Pons (tissue), 1 donor: ENCODE measurements at regions not wholly inside any gene's neighbourhood (a gene's known extent, or its start where the extent isn't known, plus 50 kb on each side); places are given as distances from the start of the nearest gene placed in this dataset.
"Not testable (repeated sequence)": the region's sequence is repeated elsewhere in the genome, so short reads cannot be mapped to it uniquely, and the experiment has no call there.

Experiments used
- DNase-seq: peaks from one replicate; pipeline ENCODE4 v3.0.0-alpha.2; 2016; ENCODE audit warnings: low spot score

DNA sequence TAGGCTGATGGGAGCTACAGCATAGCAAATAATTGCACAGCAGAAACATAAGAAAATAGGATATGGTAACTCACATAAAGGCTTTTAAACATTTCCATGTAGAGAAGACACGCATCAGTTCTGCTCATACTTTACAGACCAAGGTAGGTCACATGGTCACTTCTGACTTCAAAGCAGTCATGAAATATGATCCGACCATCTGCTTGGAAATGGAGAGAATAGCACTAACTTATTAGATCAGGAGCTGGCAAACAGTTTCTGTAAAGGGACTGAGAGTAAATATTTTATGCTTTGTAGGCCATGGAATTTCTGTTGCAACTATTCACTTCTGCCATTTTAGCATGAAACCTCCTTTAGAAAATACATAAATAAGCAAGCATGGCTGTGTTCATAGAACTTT, 936.6 kb upstream of the FANCL start:
- DNase-seq = no peak

DNA sequence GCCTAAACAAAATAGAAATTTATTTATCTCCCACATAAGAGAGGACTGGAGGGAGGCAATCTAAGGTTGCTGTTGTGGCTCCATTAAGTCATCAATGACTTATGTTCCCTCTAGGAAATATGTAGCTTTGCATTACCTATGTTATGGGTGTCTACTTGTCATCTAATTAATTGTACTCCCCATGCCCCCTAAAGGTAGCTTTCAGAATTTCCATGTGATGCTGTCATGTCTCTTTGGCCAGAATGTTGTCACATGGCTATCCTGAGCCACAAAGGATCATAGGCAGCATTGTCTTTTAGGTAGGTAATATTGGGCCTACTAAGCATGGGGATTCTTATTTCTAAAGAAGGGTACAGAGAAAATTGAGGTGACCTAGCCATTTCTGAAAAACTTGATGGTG, 935.6 kb upstream of the FANCL start:
- no peak for DNase-seq

DNA sequence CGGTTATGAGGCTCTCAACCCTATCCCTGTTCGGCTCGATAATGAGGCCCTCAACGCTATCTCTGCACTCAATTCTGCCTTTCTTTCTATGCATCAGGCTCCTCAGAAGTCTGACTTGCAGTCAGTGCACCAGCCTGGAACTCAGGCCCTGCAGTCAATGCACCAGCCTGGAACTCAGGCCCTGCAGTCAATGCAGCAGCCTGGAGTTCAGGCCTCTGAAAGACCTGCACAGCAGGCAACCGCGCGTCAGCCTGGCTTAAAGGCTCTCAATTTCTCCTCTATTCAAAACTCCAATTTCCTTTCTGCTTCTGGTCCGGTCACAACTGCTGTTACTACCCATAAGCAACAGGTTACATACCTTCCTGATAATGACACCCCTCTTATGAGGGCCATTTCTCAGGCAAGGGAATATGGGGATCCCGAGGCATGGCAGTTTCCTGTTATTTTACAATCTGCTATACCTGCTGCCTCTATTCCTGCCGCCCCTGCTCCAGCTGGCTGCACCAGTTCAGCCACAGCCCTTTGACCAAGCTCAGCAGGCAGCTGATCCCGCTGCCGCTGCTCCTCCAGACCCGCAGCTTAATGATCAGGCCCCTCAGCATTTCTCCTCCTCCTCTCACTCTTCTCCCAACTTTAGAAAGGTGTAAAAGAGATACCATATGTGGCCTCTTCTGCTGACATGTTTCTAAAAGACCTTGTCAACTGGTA, 933.6 kb upstream of the FANCL start:
- DNase-seq = no peak

DNA sequence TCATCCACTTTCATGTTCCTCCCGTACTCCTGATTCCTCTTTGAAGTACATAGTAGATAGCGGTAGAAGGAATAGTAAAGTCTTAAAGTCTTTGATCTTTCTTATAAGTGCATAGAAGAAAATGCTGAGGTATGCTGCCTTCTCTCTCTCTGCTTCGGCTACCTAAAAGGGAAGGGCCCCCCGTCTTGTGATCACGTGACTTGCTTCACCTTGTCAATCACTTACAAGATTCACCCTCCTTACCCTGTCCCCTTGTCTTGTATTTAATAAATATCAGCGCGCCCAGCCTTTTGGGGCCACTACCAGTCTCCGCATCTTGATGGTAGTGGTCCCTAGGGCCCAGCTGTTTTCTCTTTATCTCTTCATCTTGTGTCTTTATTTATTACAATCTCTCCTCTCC, 932.2 kb upstream of the FANCL start:
- no peak for DNase-seq

DNA sequence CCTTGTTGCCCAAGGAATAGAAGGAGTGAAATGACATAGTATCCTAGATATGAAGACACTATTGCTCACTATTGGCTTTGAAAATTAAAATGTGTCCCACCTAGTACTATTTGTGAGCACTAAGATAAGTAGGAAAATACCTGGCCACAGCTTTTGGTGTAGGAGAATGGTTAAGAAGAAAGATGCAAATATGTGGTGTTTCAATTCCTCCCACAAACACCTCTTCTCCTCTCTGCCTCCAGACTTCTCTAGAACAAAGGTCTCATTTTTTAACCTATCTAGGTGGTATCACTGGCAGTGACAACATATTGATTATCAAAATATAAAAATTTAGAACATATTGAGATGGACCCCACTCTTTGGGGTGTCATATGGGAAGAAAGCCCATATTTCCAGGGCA, 929.9 kb upstream of the FANCL start:
- DNase-seq = no peak

DNA sequence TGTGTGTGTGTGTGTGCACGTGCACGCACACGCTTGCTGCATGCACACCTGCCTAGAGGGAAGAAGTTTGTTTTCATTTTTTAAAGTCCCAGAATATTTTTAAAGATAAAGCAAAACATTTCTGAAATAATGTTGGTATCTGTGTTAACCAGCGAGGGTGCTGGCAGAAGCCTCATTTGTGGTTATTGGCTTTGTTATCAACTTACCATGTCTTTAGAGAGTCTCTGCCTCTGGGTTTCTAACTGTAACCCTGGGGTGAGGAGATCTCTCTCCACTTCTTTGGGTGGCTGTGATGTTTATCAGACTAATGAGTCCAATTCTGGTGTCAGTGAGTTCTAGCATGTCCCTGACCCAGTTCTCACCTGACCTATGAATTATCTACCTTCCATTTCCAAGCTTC, 927.6 kb upstream of the FANCL start:
- DNase-seq = no peak

DNA sequence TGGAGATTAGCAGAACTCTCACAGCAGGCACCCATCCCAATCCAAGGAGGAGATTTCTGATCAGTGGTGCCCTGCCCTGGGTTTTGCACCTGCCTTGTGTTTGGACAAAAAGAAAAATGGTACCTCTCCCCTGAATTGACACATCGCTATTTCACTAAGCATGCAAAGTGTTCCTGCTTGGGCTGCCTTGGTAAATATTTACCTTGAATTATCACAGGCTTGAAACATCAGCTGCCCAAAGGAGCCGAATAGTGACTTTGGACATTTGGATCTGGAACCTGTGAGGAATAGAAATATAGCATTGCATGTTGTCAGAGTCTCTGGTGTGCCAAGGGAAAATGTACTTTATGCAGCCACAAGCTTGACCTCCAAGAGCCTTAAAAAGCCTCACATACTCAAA, 926.4 kb upstream of the FANCL start:
- no peak for DNase-seq

DNA sequence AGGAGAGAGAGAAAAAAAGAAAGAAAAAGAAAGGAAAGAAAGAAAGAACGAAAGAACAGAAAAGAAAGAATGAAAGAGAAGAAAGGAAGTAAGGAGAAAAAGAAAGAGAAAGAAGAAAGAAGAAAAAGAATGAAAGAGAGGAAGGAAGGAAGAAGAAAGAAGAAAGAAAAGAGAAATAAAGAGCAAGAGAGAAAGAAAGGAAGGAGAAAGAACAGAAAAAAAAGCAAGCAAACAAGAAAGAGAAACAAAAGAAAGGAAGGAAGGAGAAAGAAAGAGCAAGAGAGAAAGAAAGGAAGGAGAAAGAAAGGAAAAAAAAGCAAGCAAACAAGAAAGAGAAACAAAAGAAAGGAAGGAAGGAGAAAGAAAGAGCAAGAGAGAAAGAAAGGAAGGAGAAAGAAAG, 916.8 kb upstream of the FANCL start:
- DNase-seq = not testable (repeated sequence)

DNA sequence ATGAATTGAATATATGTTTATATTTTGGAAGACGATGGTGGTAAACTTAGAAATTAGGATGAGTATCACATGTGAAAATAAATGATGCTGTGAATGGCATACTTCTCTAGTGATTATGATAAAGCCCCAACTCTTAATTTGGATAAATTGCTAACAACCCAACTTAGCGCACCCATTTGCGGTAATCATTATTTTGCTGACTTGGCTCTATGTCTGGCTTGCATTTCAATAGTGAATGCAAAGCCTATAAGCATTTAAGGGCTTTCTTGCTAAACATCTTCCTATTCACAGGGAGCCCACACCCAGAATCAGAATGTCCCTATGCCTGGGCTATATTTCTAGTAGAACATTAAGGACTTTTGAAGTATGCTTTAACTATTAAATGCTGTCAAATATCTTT, 910.7 kb upstream of the FANCL start:
- no peak for DNase-seq

DNA sequence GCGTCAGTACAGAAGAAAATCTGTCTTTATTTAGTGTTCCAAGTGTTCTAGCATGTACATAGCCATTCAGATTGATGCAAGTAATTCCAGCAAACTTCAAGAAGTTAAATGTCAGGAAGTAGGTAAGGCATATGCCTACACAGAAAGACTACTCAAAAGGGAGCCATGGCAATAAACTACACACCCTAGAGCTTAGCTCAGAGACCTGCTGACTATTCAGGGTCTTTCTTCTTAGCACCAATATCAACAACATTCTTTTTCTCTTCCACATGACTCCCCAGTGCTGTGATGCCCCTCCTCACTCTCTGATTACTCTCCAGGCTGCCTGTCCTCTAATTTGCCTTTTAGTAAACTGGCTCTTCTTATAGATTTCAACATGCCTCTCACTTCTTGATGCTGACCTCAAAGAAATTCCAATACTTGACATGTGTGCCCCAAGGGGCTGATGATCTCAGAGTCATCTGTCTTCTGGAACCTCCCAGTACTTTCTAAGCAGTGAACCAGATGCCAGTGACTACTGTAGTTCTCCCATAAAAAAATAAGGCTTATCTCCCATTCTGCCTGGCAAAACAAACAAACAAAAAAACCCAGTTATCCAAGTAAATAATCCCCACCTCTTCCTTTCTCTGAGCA, 909.2 kb upstream of the FANCL start:
- no peak for DNase-seq

DNA sequence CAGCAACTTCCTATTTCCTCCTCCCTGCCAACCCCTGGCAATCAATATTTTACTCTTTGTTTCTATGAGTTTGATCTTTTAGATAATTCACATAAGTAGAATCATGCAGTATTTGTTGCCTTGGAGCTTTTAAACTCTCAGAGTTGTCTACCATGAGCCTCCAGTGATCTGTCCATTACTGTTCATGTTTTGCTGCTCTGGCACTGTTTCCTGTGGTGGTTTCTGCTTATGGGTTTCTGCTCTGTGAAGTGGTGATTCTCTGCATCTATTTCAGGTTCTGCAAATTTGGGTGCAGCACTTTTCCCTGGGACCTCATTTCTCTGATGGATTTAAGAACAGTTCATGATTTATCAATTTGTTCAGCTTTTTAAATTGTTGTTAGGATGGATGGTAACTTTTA, 908.1 kb upstream of the FANCL start:
- DNase-seq = no peak

DNA sequence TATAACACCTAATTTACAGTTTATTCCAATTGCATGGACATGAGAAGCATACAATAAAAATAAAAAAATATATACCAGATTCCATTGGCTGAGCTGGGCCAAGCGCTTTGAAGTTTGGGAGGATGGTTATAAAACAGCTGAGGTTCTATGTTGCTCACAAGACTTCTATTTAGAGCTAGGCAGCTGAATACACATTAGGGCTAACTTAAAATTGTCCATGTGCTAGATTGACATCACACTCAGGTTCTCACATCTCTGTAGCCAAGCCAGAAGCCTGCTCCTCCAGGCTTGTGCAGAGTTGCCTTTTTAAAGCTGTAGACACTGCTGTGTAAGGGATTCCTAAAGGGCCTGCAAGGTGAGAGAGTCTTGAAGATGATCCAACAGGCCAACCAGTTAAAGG, 871.1 kb upstream of the FANCL start:
- DNase-seq = no peak

DNA sequence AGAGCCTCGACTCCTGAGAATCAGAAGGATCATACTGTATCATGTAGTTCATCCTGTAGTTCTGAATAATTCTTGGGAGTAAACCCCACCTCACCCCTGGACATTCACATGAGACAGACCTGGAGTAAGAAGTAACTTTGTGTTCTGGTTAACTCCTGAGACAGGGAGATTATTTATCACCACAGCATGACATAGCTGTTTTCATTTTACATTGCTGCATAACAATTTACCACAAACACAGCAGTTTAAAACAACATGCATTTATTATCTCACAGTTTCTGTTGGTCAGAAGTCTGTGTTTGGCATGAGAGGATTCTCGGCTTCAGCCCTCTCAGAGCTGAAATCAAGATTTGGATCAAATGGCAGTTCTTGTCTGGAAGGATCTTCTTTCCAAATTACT, 855.8 kb upstream of the FANCL start:
- DNase-seq = no peak

DNA sequence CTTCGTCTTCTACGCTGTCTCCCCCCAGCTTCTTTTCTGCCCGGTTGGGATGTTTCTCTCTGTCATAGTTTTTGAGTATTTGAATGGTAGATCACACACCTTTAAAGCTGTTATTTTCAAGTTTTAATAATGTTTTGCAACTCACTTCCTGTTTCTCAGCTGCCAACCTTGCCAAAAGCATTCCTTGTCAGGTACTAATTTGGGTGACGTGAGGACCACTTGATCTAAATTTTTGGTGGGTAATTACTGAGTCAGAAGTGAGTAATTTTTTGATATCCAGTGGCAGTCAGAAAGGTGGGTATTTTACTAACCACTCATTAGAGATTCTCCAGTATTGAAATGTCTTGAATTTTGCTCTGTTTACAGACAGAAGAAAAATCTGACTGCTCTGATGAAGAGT, 852.4 kb upstream of the FANCL start:
- no peak for DNase-seq

DNA sequence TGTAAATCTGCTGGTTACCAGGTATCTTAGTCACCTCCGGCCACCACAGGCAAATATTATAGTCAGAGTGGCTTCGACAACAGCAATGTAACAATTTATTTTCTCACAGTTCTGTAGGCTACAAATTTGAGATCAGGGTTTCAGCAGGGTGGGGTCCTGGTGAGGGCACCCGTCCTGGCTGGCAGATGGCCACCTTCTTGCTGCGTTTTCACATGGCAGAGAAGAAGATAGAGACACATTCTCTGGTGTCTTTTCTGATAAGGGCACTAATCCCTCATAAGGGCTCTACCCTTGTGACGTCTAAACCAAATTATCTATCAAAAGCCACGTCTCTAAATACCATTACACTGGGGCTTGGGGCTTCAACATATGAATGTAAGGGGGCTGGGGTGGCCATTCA, 843.2 kb upstream of the FANCL start:
- DNase-seq = no peak

DNA sequence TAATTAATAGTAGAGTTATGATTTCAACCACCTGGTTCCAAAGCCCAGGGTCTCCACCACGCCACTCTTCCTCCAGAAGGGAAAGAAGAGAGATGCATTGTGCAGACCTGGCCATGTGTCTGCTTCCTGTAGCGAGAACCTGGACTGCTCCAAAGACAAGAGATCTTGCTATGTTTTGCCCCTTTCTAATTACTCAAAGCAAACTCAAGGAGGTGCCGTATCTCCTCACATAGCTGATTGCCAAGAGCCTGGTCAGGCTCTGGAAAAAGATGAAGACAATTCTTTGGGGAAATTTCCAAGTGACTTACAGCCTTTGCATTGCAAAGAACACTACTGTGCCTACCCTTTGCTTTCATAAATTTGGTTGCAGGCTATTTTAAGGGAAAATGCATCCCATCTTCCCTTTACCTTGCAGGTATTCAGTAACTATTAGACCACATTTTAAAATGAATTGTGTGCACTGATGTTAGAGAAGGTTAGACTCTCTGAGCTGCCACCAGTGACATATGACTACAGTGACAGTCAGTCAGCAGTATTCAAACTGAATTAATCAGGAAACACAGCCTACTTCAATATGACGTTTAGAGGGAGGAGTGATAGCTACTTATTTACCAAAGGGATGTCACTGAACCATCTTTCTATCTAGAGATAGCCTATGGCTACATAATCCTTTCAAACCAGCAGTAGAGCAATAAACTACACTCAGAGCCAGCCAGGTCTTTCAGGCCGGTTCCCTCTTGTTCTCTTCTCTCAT, 842.1 kb upstream of the FANCL start:
- no peak for DNase-seq

DNA sequence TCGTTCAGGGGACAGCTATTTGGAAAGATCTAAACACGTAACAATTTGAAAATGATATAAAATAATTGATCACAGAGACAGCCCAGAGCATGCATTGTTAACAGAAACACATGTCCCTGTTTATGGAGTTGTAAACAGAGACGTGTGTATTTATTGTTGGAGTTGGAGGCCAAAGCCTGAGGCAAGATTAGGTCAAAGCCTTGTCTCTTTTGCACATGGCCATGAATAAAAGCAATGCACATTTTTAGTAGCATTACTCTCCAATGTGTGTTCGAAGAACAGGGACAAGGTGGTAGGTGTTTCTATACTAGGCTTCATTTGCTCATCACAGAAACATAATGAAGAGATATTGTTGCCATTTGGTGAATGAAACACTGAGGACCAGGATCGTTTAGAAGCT, 841.5 kb upstream of the FANCL start:
- DNase-seq = no peak

DNA sequence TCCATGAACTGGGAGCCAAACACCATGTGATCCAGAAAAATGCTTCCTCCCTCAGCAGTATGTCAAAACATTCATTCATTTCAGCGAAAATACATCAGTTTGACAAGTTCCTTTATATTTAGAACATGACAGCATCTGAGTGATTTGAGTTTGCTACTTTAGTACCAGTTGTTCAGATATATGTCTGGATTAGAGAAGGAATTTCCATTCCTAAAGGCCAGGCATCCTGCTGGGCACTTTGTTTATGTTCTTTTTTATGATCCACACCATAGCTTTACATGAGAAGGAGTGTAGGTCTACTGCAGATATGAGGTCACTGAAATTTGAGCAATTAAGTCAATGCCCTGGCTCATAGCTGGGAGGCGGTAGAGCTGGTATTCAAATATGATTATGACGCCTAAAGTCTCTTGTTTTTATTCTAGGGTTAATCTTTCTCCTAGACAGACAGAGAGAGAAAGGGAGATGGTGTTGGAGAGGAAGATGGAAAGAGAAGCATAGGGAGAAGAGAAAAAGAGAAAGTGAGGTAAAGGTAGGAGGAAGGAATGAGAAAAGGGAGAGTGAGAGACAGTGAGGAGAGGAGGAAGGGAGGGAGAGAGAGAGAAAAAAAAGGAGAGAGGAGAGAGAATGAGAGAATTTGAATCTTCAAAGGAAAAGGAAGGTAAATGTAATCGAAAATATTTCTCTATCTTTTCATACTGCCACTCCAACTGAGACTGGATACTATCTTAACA, 839.5 kb upstream of the FANCL start:
- no peak for DNase-seq

DNA sequence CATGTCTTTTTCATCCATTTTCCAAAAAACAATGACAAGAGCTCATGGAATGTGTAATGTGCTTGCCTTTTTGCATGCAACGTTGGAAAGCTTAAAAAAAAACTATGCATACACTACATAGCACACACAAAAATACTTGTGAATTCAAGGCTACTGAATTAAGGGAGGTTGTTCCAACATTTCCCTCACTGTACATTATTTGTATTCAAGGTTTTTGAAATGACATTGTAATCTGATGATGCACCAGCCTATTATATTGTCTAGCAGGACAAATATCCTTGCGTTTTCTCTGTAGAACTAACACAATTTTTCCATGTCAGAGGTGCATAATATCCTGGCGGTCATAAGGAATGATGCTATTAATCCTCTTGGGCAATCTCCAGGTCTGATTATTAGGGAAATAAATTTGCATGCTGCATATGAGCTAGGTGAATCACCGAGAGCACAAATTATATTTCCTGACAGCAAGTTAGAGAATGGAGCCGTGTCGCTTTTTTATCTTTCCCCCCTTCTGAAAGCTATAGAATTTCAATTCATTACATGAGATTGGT, 836.9 kb upstream of the FANCL start:
- no peak for DNase-seq

DNA sequence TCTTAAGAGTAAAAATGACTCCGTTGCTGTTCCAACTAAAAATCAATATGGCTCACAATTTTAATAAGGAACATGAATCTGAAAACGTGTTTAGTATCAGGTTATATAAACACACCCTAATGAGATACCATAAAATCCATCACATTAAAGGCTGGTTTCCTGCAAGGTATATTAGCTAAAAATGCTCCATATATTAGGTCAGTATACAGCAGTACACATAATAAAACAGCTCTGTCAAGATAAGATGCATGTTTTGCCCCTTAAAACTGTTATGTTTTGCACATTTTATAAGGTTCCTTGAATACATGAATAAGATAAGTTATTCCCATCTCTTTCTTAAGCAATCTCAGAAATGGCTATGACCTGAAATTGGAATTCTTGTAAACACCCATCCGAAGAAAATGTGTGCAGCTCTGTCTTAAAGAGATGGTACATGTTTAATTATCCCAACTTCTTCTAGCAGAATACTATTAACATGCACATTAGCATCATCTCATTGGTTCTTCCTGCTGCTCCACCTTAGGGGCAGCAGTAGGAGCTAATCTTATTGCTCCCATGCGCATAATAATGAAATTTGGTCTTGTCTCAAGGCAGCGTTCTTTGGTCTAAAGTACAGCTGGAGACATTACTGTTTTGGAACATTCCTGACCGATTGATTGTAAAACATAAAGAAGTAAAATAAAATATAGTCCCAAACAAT, 836.1 kb upstream of the FANCL start:
- DNase-seq = no peak

DNA sequence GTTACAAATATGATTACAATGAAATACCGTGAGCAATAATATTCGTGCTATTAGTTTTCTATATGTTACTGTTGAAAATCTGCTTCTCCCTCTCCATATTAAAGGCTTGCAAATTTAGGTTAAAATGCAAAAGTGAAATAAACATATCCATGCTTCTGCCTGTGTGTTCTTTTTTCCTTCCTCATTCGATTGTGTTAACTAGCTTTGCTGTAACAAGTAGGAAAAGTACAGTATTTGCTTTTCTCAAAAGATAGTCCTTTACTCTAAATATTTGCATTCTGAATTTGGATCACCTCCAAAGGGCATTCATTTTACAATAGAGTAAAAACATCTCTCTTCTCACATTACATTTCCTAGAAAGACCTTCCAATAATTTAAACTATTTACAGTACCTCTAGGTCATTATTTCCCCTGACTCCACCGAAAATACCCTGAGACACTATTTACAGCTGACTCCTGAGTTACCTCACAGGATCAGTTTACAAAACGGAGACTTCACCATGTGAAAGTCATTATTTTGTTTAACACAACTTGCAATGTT, 835.0 kb upstream of the FANCL start:
- no peak for DNase-seq

DNA sequence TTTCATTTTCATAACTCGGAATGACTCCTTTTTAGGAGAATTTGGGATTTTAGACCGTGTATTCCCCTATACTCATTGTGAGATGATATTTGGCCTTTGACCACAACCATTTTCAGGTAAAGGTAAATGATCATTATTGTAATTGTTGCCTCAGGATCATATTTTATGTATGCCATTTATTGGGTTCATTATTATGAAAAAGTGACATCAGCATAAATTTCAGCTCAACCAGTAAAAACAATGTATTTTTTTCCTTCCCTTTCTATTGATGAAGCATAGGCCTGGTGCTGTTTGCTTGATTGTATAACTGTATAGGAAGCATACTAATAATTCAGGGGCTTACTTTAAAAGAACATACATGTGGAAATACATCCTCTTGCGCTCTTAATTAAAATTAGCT, 832.9 kb upstream of the FANCL start:
- DNase-seq = no peak
